SK-N-DZ (cell line): ENCODE measurements at regions not wholly inside any gene's neighbourhood (a gene's known extent, or its start where the extent isn't known, plus 50 kb on each side); places are given as distances from the start of the nearest gene placed in this dataset.
"Not testable (repeated sequence)": the region's sequence is repeated elsewhere in the genome, so short reads cannot be mapped to it uniquely, and the experiment has no call there.

Experiments
- DNase-seq: peaks from one replicate; pipeline ENCODE4 v3.0.0-alpha.2; 2015; ENCODE audit warnings: low spot score

GRCh38 chr20:22949331-22950109, 85.6 kb upstream of the SSTR4 start:
- no peak for DNase-seq

GRCh38 chr20:22951966-22952365, 83.1 kb upstream of the SSTR4 start:
- no peak for DNase-seq

- DNase-seq = no peak
Measured at GRCh38 chr20:22954661-22955060, 80.5 kb upstream of the SSTR4 start.

DNA sequence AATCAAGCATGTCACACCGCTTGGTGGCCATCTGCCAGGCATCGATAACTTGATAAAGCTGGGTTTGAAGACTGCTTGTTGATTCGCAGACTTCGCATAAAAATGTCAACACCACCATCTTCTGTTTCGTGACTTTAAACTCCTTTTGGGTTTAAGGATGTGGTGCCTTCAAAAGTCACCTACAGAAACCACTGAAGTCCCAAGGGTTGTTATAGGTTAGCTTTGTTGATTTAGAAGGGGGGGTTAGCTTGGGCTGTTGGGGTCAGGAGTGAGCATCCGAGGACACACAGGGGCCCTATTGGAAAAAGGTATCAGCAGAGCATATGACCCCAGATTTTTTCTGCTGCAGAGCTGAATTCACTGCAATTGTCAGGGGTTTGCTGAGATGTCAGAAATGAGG, 76.7 kb upstream of the SSTR4 start:
- DNase-seq = no peak

DNA sequence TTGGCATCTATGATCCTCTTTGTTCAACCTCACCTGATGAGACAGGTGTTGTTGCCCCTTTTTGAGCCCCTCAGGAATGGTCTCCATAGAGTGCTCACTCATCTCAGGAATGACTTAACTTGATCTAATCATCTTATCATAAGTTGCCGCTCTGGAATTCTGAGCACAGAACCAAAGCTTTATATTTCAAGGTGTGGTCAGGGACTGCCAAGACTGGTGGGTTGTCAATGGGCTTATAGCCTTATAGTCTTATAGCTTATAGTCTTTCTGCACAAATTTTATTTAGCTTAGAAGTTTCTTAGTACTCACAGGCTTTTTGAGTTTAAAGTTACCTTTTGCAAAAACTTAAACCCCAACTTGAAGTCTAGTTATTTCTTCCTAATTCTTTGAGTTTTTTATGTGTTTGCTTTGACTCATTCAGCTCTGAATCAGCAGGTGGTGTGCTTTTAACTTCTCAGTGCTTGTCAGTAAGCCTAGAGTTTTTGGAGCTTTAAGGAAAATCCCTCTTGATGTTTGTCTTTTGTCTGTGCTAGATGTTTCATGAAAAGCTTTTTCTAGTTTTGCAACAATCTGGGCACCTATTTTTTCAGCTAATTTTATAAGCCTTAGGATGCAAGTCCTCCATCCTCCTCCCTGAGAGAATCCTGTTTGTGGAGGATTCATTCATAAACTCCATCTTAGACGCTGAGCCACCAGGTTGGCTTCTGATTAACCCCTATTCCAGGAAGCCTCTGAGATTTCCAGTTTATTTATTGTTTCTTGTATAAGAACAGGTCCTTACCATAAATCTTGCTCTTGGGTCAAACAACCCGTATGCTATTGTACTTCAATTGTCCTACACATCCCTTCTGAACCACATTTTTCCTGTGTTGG, 72.3 kb upstream of the SSTR4 start:
- no peak for DNase-seq

DNA sequence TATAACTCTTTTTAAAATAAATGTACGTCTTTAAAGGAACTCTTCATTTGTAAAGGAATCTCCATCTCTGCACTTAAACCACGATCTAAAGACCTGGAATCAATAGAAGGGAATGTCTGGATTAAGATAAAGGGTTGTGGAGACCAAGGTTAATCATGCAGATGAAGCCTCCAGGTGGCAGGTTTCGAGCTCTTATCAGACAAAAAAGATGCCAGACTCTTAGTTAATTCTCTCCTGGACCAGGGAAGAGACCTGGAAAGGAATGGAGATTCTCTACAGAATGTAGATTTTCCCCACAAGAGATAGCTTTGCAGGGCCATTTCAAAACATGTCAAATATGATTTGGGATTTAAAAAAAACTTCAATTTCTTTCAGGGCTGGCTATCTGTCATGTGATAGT, 71.5 kb upstream of the SSTR4 start:
- no peak for DNase-seq

- no peak for DNase-seq
Measured at GRCh38 chr20:22966787-22967464, 68.2 kb upstream of the SSTR4 start.

- DNase-seq = not testable (repeated sequence)
Measured at GRCh38 chr20:22967706-22968105, 67.4 kb upstream of the SSTR4 start.

GRCh38 chr20:22969031-22969430, 66.1 kb upstream of the SSTR4 start:
- not testable (repeated sequence) for DNase-seq

DNA sequence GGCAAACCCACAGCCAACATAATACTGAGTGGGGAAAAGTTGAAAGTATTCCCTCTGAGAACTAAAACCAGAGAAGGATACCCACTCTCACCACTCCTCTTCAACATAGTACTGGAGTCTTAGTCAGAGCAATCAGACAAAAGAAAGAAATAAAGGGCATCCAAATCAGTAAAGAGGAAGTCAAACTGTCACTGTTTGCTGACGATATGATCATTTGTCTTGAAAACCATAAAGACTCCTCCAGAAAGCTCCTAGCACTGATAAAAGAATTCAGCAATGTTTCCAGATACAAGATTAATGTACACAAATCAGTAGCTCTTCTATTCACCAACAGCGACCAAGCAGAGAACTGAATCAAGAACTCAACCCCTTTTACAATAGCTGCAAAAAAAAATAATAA, 64.0 kb upstream of the SSTR4 start:
- not testable (repeated sequence) for DNase-seq

GRCh38 chr20:22974354-22974753, 60.8 kb upstream of the SSTR4 start:
- DNase-seq = no peak

DNA sequence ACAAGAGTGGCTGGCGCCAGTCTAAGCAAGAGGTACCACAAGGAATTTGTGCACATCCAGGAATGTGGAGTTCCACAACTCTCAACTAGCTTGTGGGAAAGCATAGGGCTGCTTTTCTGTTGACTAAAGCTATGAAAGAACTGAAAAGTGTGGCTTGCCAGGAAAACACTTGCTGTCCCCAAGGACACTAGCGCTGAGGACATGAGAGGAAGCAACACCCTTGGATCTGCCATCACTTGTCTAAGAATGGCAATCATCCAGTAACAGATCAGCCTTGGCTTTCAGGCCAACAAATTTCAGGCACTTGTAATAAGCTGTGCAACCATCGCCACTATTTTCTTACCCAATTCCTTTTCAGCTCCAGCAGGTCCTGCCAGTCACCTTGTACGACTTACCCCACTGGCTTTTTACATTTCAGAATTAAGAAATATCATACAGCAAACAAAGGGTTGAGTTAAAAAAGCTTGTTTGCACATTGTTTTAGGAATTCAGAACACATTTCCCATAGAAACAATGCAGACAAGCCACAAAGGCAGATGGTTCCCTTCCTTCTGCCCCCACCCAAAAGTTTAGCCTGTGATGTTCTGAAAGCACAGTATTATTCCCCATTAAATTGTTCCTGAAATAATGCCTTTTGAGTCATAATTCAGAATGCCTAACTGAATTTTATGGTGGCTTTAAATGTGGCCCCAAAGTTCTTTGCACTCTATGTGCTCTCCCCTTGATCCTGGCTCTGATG, 57.9 kb upstream of the SSTR4 start:
- DNase-seq = no peak

- no peak for DNase-seq
Measured at GRCh38 chr20:22984008-22984407, 51.1 kb upstream of the SSTR4 start.

DNA sequence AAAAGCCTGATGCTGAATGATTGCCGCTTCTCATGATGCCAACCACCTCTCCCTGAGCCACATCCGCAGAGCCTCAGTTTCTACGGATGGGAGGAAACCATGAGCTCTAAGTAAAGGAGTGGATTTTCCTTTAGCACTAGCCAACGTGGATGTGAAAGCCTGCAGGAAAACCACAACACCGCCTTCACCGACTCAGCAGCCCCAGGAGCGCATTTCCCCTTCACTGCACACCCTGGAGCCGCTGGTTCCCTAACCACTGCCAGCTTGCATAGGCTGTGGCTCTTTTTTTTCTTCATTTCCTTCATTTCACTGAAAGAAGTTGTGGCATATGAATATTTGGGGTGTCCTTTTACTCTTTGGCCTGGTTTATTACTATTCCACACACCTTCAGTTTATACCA, 50.5 kb upstream of the SSTR4 start:
- no peak for DNase-seq

- no peak for DNase-seq
Measured at GRCh38 chr20:22985239-22985778, 49.8 kb upstream of the SSTR4 start.
